GM21528 (cell line): ENCODE measurements at regions not wholly inside any gene's neighbourhood (a gene's known extent, or its start where the extent isn't known, plus 50 kb on each side); places are given as distances from the start of the nearest gene placed in this dataset.
"Not testable (repeated sequence)": the region's sequence is repeated elsewhere in the genome, so short reads cannot be mapped to it uniquely, and the experiment has no call there.

Source experiments
- ATAC-seq: cut with Tn5 transposase; IDR thresholded peaks from one replicate; pipeline ENCODE4 v1.9.1; 2021; ENCODE audit warnings: mild to moderate bottlenecking, moderate library complexity; ENCODE audit not compliant: unreplicated experiment, low FRiP score

DNA sequence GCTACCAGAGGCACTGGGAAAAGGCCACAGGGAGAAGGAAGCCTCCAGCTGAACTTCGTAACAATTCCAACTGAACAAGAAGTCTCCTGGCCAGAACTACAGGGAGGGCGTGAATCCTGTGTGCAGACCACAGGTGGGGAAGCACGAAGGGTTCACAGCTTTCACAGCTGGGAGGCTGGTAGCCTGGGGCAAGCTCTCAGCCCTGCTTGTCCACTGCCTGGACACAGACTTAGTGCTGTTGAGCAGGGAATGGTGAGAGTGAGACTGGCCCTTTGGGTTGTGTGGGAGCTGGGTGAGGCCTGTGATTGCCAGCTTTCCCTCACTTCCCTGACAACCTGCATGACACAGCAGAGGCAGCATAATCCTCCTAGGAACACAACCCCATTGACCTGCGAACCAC, 52.1 kb upstream of the TMEM45B start:
- not testable (repeated sequence) for ATAC-seq

DNA sequence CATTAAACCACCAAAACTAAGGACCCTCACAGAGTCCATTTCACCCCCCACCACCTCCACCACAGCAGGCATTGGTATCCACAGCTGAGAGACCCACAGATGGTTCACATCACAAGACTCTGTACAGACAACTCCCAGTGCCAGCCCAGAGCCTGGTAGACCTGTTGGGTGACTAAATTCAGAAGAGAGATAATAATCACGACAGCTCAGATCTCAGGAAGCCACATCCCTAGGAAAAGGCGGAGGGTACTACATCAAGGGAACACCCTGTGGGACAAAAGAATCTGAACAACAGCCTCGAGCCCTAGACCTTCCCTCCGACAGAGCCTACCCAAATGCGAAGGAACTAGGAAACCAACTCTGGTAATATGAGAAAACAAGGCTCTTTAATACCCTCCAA, 51.4 kb upstream of the TMEM45B start:
- ATAC-seq, result not testable (repeated sequence)
